SK-MEL-5 (cell line): ENCODE measurements at regions not wholly inside any gene's neighbourhood (a gene's known extent, or its start where the extent isn't known, plus 50 kb on each side); places are given as distances from the start of the nearest gene placed in this dataset.
"Not testable (repeated sequence)": the region's sequence is repeated elsewhere in the genome, so short reads cannot be mapped to it uniquely, and the experiment has no call there.

Source experiments
- DNase-seq: peaks from one replicate; pipeline ENCODE4 v3.0.0-alpha.2; 2016; ENCODE audit warnings: low read depth, low spot score
- in situ Hi-C: cut with HindIII; loops from 2 replicates; pipeline ENCODE4 v1.10.0; 2016; ENCODE audit warnings: low sequenced_read_pairs, high pct_unique_total_duplicates, low pct_unique_long_range_greater_than_20kb

GRCh38 chr20:55316753-55317152, 688.6 kb downstream of the CBLN4 start:
- in situ Hi-C loops: no loop called here
- DNase-seq: no peak

- DNase-seq, in situ Hi-C loops: not testable (repeated sequence)
Observed at GRCh38 chr20:55310844-55311243, 694.5 kb downstream of the CBLN4 start.

- DNase-seq: no peak
Observed at GRCh38 chr20:55291261-55291660, 714.1 kb downstream of the CBLN4 start.

GRCh38 chr20:55283889-55284288, 721.4 kb downstream of the CBLN4 start:
- in situ Hi-C loops: no loop called here
- DNase-seq: no peak

More at GRCh38 chr20:55291261-55291660, 714.1 kb downstream of the CBLN4 start:
- in situ Hi-C loops: no loop called here

- no peak for DNase-seq
- in situ Hi-C loops: no loop called here
Observed at GRCh38 chr20:55273149-55273548, 732.2 kb downstream of the CBLN4 start.

- in situ Hi-C loops: no loop called here
- no peak for DNase-seq
Observed at GRCh38 chr20:55271371-55271770, 733.9 kb downstream of the CBLN4 start.

GRCh38 chr20:55269913-55270312, 735.4 kb downstream of the CBLN4 start:
- no peak for DNase-seq
- in situ Hi-C loops: no loop called here

- in situ Hi-C loops: no loop called here
- DNase-seq: no peak
Observed at GRCh38 chr20:55266361-55266760, 739.0 kb downstream of the CBLN4 start.

- in situ Hi-C loops: no loop called here
- no peak for DNase-seq
Observed at GRCh38 chr20:55264703-55265239, 740.5 kb downstream of the CBLN4 start.

- in situ Hi-C loops: no loop called here
- DNase-seq: no peak
Observed at GRCh38 chr20:55258559-55258958, 746.8 kb downstream of the CBLN4 start.

- in situ Hi-C loops: no loop called here
Observed at GRCh38 chr20:55255016-55255415, 750.3 kb downstream of the CBLN4 start.

GRCh38 chr20:55253781-55254180, 751.5 kb downstream of the CBLN4 start:
- in situ Hi-C loops: no loop called here
- DNase-seq: no peak

More at GRCh38 chr20:55255016-55255415, 750.3 kb downstream of the CBLN4 start:
- no peak for DNase-seq

- in situ Hi-C loops: no loop called here
- no peak for DNase-seq
Observed at GRCh38 chr20:55252521-55252920, 752.8 kb downstream of the CBLN4 start.

GRCh38 chr20:55251170-55251569, 754.1 kb downstream of the CBLN4 start:
- in situ Hi-C loops: no loop called here
- DNase-seq: no peak

GRCh38 chr20:55242853-55243252, 762.5 kb downstream of the CBLN4 start:
- in situ Hi-C loops: no loop called here
- no peak for DNase-seq

GRCh38 chr20:55239269-55239668, 763.9 kb downstream of the DOK5 start:
- in situ Hi-C loops: no loop called here
- no peak for DNase-seq

- DNase-seq: no peak
- in situ Hi-C loops: no loop called here
Observed at GRCh38 chr20:55232647-55233046, 757.3 kb downstream of the DOK5 start.

GRCh38 chr20:55229451-55229850, 754.1 kb downstream of the DOK5 start:
- in situ Hi-C loops: no loop called here
- no peak for DNase-seq

GRCh38 chr20:55216525-55217242, 741.3 kb downstream of the DOK5 start:
- DNase-seq: no peak
- in situ Hi-C loops: no loop called here
